ENCODE measurements at regions not wholly inside any gene's neighbourhood (a gene's known extent, or its start where the extent isn't known, plus 50 kb on each side); places are given as distances from the start of the nearest gene placed in this dataset.

- DNase-seq (ENCODE audit: insufficient read length) (no peak), FAIRE-seq (no peak)
- TF ChIP-seq TAF1 (IDR thresholded peaks at IDR 0.05; ENCODE audit: borderline replicate concordance, low read depth, low read length) (no peak), POLR2A (IDR thresholded peaks at IDR 0.05; ENCODE audit: low read depth, low read length) (no peak), POLR2AphosphoS5 (IDR thresholded peaks at IDR 0.05; ENCODE audit: low read depth, low read length) (no peak)
Measured at GRCh38 chr16:86893506-86893905, 315.2 kb downstream of the FOXL1 start.

GRCh38 chr16:86894029-86894567 lies 315.7 kb downstream of the FOXL1 start:
- DNase-seq (ENCODE audit: insufficient read length) (no peak), FAIRE-seq (no peak)
- TF ChIP-seq TAF1 (IDR thresholded peaks at IDR 0.05; ENCODE audit: borderline replicate concordance, low read depth, low read length): no peak
- no peak for TF ChIP-seq POLR2A (IDR thresholded peaks at IDR 0.05; ENCODE audit: low read depth, low read length)
- TF ChIP-seq POLR2AphosphoS5 (IDR thresholded peaks at IDR 0.05; ENCODE audit: low read depth, low read length): no peak

- FAIRE-seq (no peak), DNase-seq (ENCODE audit: insufficient read length) (no peak)
- TF ChIP-seq POLR2A (IDR thresholded peaks at IDR 0.05; ENCODE audit: low read depth, low read length) (no peak), TAF1 (IDR thresholded peaks at IDR 0.05; ENCODE audit: borderline replicate concordance, low read depth, low read length) (no peak), POLR2AphosphoS5 (IDR thresholded peaks at IDR 0.05; ENCODE audit: low read depth, low read length) (no peak)
Measured at GRCh38 chr16:86894925-86895324, 316.6 kb downstream of the FOXL1 start.

- no peak for TF ChIP-seq POLR2AphosphoS5 (IDR thresholded peaks at IDR 0.05; ENCODE audit: low read depth, low read length)
- no peak for TF ChIP-seq POLR2A (IDR thresholded peaks at IDR 0.05; ENCODE audit: low read depth, low read length)
- TF ChIP-seq TAF1 (IDR thresholded peaks at IDR 0.05; ENCODE audit: borderline replicate concordance, low read depth, low read length): no peak
- DNase-seq (ENCODE audit: insufficient read length) (no peak), FAIRE-seq (no peak)
Measured at GRCh38 chr16:86895606-86896005, 317.3 kb downstream of the FOXL1 start.

- FAIRE-seq (no peak), DNase-seq (ENCODE audit: insufficient read length) (no peak)
- no peak for TF ChIP-seq POLR2AphosphoS5 (IDR thresholded peaks at IDR 0.05; ENCODE audit: low read depth, low read length)
- TF ChIP-seq POLR2A (IDR thresholded peaks at IDR 0.05; ENCODE audit: low read depth, low read length): no peak
- no peak for TF ChIP-seq TAF1 (IDR thresholded peaks at IDR 0.05; ENCODE audit: borderline replicate concordance, low read depth, low read length)
Measured at GRCh38 chr16:86896976-86897375, 318.6 kb downstream of the FOXL1 start.

GRCh38 chr16:86897486-86897885 lies 319.1 kb downstream of the FOXL1 start:
- TF ChIP-seq POLR2A (IDR thresholded peaks at IDR 0.05; ENCODE audit: low read depth, low read length) (no peak), TAF1 (IDR thresholded peaks at IDR 0.05; ENCODE audit: borderline replicate concordance, low read depth, low read length) (no peak)
- FAIRE-seq (no peak), DNase-seq (ENCODE audit: insufficient read length) (no peak)

- FAIRE-seq (no peak), DNase-seq (ENCODE audit: insufficient read length) (no peak)
- TF ChIP-seq TAF1 (IDR thresholded peaks at IDR 0.05; ENCODE audit: borderline replicate concordance, low read depth, low read length): no peak
- TF ChIP-seq POLR2AphosphoS5 (IDR thresholded peaks at IDR 0.05; ENCODE audit: low read depth, low read length): no peak
- no peak for TF ChIP-seq POLR2A (IDR thresholded peaks at IDR 0.05; ENCODE audit: low read depth, low read length)
Measured at GRCh38 chr16:86898386-86898785, 320.0 kb downstream of the FOXL1 start.

GRCh38 chr16:86899151-86899550 lies 320.8 kb downstream of the FOXL1 start:
- FAIRE-seq (no peak), DNase-seq (ENCODE audit: insufficient read length) (no peak)
- no peak for TF ChIP-seq POLR2AphosphoS5 (IDR thresholded peaks at IDR 0.05; ENCODE audit: low read depth, low read length)
- no peak for TF ChIP-seq TAF1 (IDR thresholded peaks at IDR 0.05; ENCODE audit: borderline replicate concordance, low read depth, low read length)
- no peak for TF ChIP-seq POLR2A (IDR thresholded peaks at IDR 0.05; ENCODE audit: low read depth, low read length)

- TF ChIP-seq POLR2A (IDR thresholded peaks at IDR 0.05; ENCODE audit: low read depth, low read length) (no peak), POLR2AphosphoS5 (IDR thresholded peaks at IDR 0.05; ENCODE audit: low read depth, low read length) (no peak), TAF1 (IDR thresholded peaks at IDR 0.05; ENCODE audit: borderline replicate concordance, low read depth, low read length) (no peak)
- DNase-seq (ENCODE audit: insufficient read length): no peak
- no peak for FAIRE-seq
Measured at GRCh38 chr16:86899757-86900156, 321.4 kb downstream of the FOXL1 start.

- DNase-seq (ENCODE audit: insufficient read length) (no peak), FAIRE-seq (no peak)
- no peak for TF ChIP-seq POLR2A (IDR thresholded peaks at IDR 0.05; ENCODE audit: low read depth, low read length)
- TF ChIP-seq TAF1 (IDR thresholded peaks at IDR 0.05; ENCODE audit: borderline replicate concordance, low read depth, low read length): no peak
- no peak for TF ChIP-seq POLR2AphosphoS5 (IDR thresholded peaks at IDR 0.05; ENCODE audit: low read depth, low read length)
Measured at GRCh38 chr16:86901483-86901882, 323.1 kb downstream of the FOXL1 start.

- TF ChIP-seq POLR2A (IDR thresholded peaks at IDR 0.05; ENCODE audit: low read depth, low read length) (no peak), TAF1 (IDR thresholded peaks at IDR 0.05; ENCODE audit: borderline replicate concordance, low read depth, low read length) (no peak), POLR2AphosphoS5 (IDR thresholded peaks at IDR 0.05; ENCODE audit: low read depth, low read length) (no peak)
- FAIRE-seq: no peak
- DNase-seq (ENCODE audit: insufficient read length): no peak
Measured at GRCh38 chr16:86902656-86903001, 324.3 kb downstream of the FOXL1 start.

- no peak for TF ChIP-seq TAF1 (IDR thresholded peaks at IDR 0.05; ENCODE audit: borderline replicate concordance, low read depth, low read length)
- TF ChIP-seq POLR2A (IDR thresholded peaks at IDR 0.05; ENCODE audit: low read depth, low read length): no peak
- TF ChIP-seq POLR2AphosphoS5 (IDR thresholded peaks at IDR 0.05; ENCODE audit: low read depth, low read length): no peak
- no peak for DNase-seq (ENCODE audit: insufficient read length)
- FAIRE-seq: no peak
Measured at GRCh38 chr16:86903068-86903467, 324.7 kb downstream of the FOXL1 start.

- DNase-seq (ENCODE audit: insufficient read length) (no peak), FAIRE-seq (no peak)
- TF ChIP-seq POLR2AphosphoS5 (IDR thresholded peaks at IDR 0.05; ENCODE audit: low read depth, low read length) (no peak), POLR2A (IDR thresholded peaks at IDR 0.05; ENCODE audit: low read depth, low read length) (no peak), TAF1 (IDR thresholded peaks at IDR 0.05; ENCODE audit: borderline replicate concordance, low read depth, low read length) (no peak)
Measured at GRCh38 chr16:86905302-86905701, 327.0 kb downstream of the FOXL1 start.

Measured in GM12892 (cell line).